Central memory CD8-positive, alpha-beta T cell (primary cell): ENCODE measurements at regions not wholly inside any gene's neighbourhood (a gene's known extent, or its start where the extent isn't known, plus 50 kb on each side); places are given as distances from the start of the nearest gene placed in this dataset.

ENCODE experiments used
- ATAC-seq: fragments of 150-1000 bp; cut with Tn5 transposase; replicated peaks from 2 replicates; pipeline ENCODE4 v1.10.0; 2022; ENCODE audit warnings: mild to moderate bottlenecking, moderate FRiP score, moderate number of reproducible peaks; ENCODE audit not compliant: poor library complexity, severe bottlenecking; ENCODE audit errors: extremely low read depth
- DNase-seq, 2 donors: peaks; one replicate each; pipeline ENCODE4 v3.0.0; 2021; ENCODE audit warnings: low spot score in 2 of 2
- H3K27ac Mint-ChIP-seq: one replicate; pipeline ENCODE4 v1.8.0; 2022; ENCODE audit warnings: low read depth, mild to moderate bottlenecking, moderate library complexity, mixed read lengths
- H3K27me3 Mint-ChIP-seq: one replicate; pipeline ENCODE4 v1.8.0; 2022; ENCODE audit warnings: mixed read lengths
- H3K36me3 Mint-ChIP-seq: one replicate; pipeline ENCODE4 v1.8.0; 2022; ENCODE audit warnings: mild to moderate bottlenecking, moderate library complexity, mixed read lengths; ENCODE audit not compliant: insufficient read depth
- H3K4me1 Mint-ChIP-seq: one replicate; pipeline ENCODE4 v1.8.0; 2022; ENCODE audit warnings: mixed read lengths
- H3K4me3 Mint-ChIP-seq: one replicate; pipeline ENCODE4 v1.8.0; 2022; ENCODE audit warnings: mild to moderate bottlenecking, moderate library complexity, mixed read lengths
- H3K9me3 Mint-ChIP-seq: one replicate; pipeline ENCODE4 v1.8.0; 2022; ENCODE audit warnings: mixed read lengths

- ATAC-seq, result no peak
- Mint-ChIP-seq H3K4me1 (no peaks in the 10 kb centered on the region), H3K9me3 (peaks cover 17% of the 10 kb centered on the region), H3K36me3 (no peaks in the 10 kb centered on the region), H3K27me3 (no peaks in the 10 kb centered on the region), H3K4me3 (no peak overlapping the region), H3K27ac (no peak overlapping the region)
- no peak for DNase-seq
These were observed 1478.6 kb upstream of the ACVR2A start for GRCh38 chr2:146366276-146366675.

GRCh38 chr2:146365041-146365440 is 1479.8 kb upstream of the ACVR2A start:
- no peak overlapping the region for H3K27ac Mint-ChIP-seq
- H3K4me1 Mint-ChIP-seq, result no peaks in the 10 kb centered on the region
- peaks cover 5% of the 10 kb centered on the region for H3K9me3 Mint-ChIP-seq
- ATAC-seq (no peak), DNase-seq (no peak)
- H3K4me3 Mint-ChIP-seq, result no peak overlapping the region
- no peaks in the 10 kb centered on the region for H3K36me3 Mint-ChIP-seq
- no peaks in the 10 kb centered on the region for H3K27me3 Mint-ChIP-seq

GRCh38 chr2:146363731-146364130 is 1481.1 kb upstream of the ACVR2A start:
- H3K9me3 Mint-ChIP-seq, result peaks cover 2% of the 10 kb centered on the region
- H3K27ac Mint-ChIP-seq, result no peak overlapping the region
- H3K4me3 Mint-ChIP-seq, result no peak overlapping the region
- H3K36me3 Mint-ChIP-seq, result no peaks in the 10 kb centered on the region
- ATAC-seq (no peak), DNase-seq (no peak)
- H3K4me1 Mint-ChIP-seq, result no peaks in the 10 kb centered on the region
- H3K27me3 Mint-ChIP-seq, result no peaks in the 10 kb centered on the region

GRCh38 chr2:146351689-146352088 is 1493.1 kb upstream of the ACVR2A start:
- Mint-ChIP-seq H3K4me1 (no peaks in the 10 kb centered on the region), H3K27me3 (no peaks in the 10 kb centered on the region), H3K9me3 (peaks cover 11% of the 10 kb centered on the region), H3K4me3 (no peak overlapping the region), H3K36me3 (no peaks in the 10 kb centered on the region), H3K27ac (no peak overlapping the region)
- ATAC-seq, result no peak
- no peak for DNase-seq

GRCh38 chr2:146349334-146349733 is 1495.5 kb upstream of the ACVR2A start:
- Mint-ChIP-seq H3K27me3 (no peaks in the 10 kb centered on the region), H3K4me3 (no peak overlapping the region), H3K36me3 (no peaks in the 10 kb centered on the region), H3K9me3 (peaks cover 11% of the 10 kb centered on the region), H3K27ac (no peak overlapping the region), H3K4me1 (no peaks in the 10 kb centered on the region)
- DNase-seq (no peak), ATAC-seq (no peak)

- H3K27me3 Mint-ChIP-seq, result no peaks in the 10 kb centered on the region
- peaks cover 11% of the 10 kb centered on the region for H3K9me3 Mint-ChIP-seq
- no peak for ATAC-seq
- H3K4me1 Mint-ChIP-seq, result no peaks in the 10 kb centered on the region
- H3K36me3 Mint-ChIP-seq, result no peaks in the 10 kb centered on the region
- no peak overlapping the region for H3K27ac Mint-ChIP-seq
- H3K4me3 Mint-ChIP-seq, result no peak overlapping the region
- no peak for DNase-seq
These were observed 1519.9 kb upstream of the ACVR2A start for GRCh38 chr2:146324951-146325350.

- no peak overlapping the region for H3K4me3 Mint-ChIP-seq
- peaks cover 11% of the 10 kb centered on the region for H3K9me3 Mint-ChIP-seq
- no peaks in the 10 kb centered on the region for H3K27me3 Mint-ChIP-seq
- no peak overlapping the region for H3K27ac Mint-ChIP-seq
- no peaks in the 10 kb centered on the region for H3K36me3 Mint-ChIP-seq
- H3K4me1 Mint-ChIP-seq, result no peaks in the 10 kb centered on the region
- ATAC-seq (no peak), DNase-seq (no peak)
These were observed 1521.3 kb upstream of the ACVR2A start for GRCh38 chr2:146323564-146323963.

- Mint-ChIP-seq H3K9me3 (peaks cover 11% of the 10 kb centered on the region), H3K4me3 (no peak overlapping the region), H3K27ac (no peak overlapping the region), H3K36me3 (no peaks in the 10 kb centered on the region), H3K4me1 (no peaks in the 10 kb centered on the region), H3K27me3 (no peaks in the 10 kb centered on the region)
- ATAC-seq, result no peak
- DNase-seq, result no peak
These were observed 1523.7 kb upstream of the ACVR2A start for GRCh38 chr2:146321175-146321574.

- Mint-ChIP-seq H3K4me3 (no peak overlapping the region), H3K4me1 (no peaks in the 10 kb centered on the region), H3K27ac (no peak overlapping the region), H3K27me3 (no peaks in the 10 kb centered on the region), H3K36me3 (no peaks in the 10 kb centered on the region), H3K9me3 (peaks cover 11% of the 10 kb centered on the region)
- ATAC-seq (no peak), DNase-seq (no peak)
These were observed 1526.9 kb upstream of the ACVR2A start for GRCh38 chr2:146317959-146318358.

- Mint-ChIP-seq H3K27ac (no peak overlapping the region), H3K9me3 (no peaks in the 10 kb centered on the region), H3K36me3 (no peaks in the 10 kb centered on the region), H3K4me3 (no peak overlapping the region), H3K27me3 (no peaks in the 10 kb centered on the region), H3K4me1 (no peaks in the 10 kb centered on the region)
- DNase-seq (no peak), ATAC-seq (no peak)
These were observed 1531.9 kb upstream of the ACVR2A start for GRCh38 chr2:146312899-146313298.

GRCh38 chr2:146305164-146305563 is 1539.7 kb upstream of the ACVR2A start:
- DNase-seq, result no peak
- H3K27me3 Mint-ChIP-seq, result no peaks in the 10 kb centered on the region
- no peak overlapping the region for H3K4me3 Mint-ChIP-seq
- no peaks in the 10 kb centered on the region for H3K36me3 Mint-ChIP-seq
- H3K4me1 Mint-ChIP-seq, result no peaks in the 10 kb centered on the region
- ATAC-seq, result no peak
- no peak overlapping the region for H3K27ac Mint-ChIP-seq
- peaks cover 13% of the 10 kb centered on the region for H3K9me3 Mint-ChIP-seq

- Mint-ChIP-seq H3K36me3 (no peaks in the 10 kb centered on the region), H3K4me1 (no peaks in the 10 kb centered on the region), H3K4me3 (no peak overlapping the region), H3K27ac (no peak overlapping the region), H3K27me3 (no peaks in the 10 kb centered on the region), H3K9me3 (peaks cover 18% of the 10 kb centered on the region)
- DNase-seq (no peak), ATAC-seq (no peak)
These were observed 1543.5 kb upstream of the ACVR2A start for GRCh38 chr2:146301287-146301686.

GRCh38 chr2:146295080-146295670 is 1549.7 kb upstream of the ACVR2A start:
- Mint-ChIP-seq H3K27me3 (no peaks in the 10 kb centered on the region), H3K27ac (no peak overlapping the region), H3K4me3 (no peak overlapping the region), H3K4me1 (no peaks in the 10 kb centered on the region), H3K36me3 (no peaks in the 10 kb centered on the region), H3K9me3 (peaks cover 12% of the 10 kb centered on the region)
- ATAC-seq, result no peak
- no peak for DNase-seq

- H3K4me3 Mint-ChIP-seq, result no peak overlapping the region
- no peaks in the 10 kb centered on the region for H3K4me1 Mint-ChIP-seq
- no peak overlapping the region for H3K27ac Mint-ChIP-seq
- H3K36me3 Mint-ChIP-seq, result no peaks in the 10 kb centered on the region
- no peak for DNase-seq
- ATAC-seq, result no peak
- H3K9me3 Mint-ChIP-seq, result peaks cover 14% of the 10 kb centered on the region
- no peaks in the 10 kb centered on the region for H3K27me3 Mint-ChIP-seq
These were observed 1557.5 kb upstream of the ACVR2A start for GRCh38 chr2:146287281-146287680.
